ENCODE measurements at regions not wholly inside any gene's neighbourhood (a gene's known extent, or its start where the extent isn't known, plus 50 kb on each side); places are given as distances from the start of the nearest gene placed in this dataset.
"Not testable (repeated sequence)": the region's sequence is repeated elsewhere in the genome, so short reads cannot be mapped to it uniquely, and the experiment has no call there.

DNA sequence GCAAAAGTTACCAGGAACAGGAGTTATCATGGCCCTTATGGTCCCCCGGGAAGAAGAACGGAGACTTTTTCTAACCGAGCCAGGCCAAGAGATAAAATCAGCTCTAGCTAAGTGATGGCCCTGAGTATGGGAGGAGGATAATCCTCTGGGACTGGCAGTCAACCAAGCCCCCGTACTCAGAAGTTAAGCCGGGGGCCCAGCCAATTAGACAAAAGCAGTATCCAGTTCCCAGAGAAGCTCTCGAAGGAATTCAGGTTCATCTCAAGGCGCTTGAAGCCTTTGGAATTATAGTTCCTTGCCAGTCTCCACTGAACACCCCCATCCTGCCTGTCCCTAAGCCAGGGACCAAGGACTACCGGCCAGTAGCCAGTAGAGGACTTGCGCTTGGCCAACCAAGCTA, 365.3 kb upstream of the TCF4 start:
- Histone ChIP-seq H3K27ac (ENCODE audit: low read length) (no peak overlapping the region), H3K27me3 (ENCODE audit: control insufficient read depth, insufficient read depth, low read length) (no peaks in the 10 kb centered on the region), H3K36me3 (ENCODE audit: control insufficient read depth, insufficient read depth, low read length) (no peaks in the 10 kb centered on the region), H3K4me1 (ENCODE audit: control insufficient read depth, insufficient read depth, low read length) (no peaks in the 10 kb centered on the region), H3K9me3 (ENCODE audit: control insufficient read depth, insufficient read depth, low read depth, low read length) (no peaks in the 10 kb centered on the region), H3K4me3 (ENCODE audit: low read depth in 2 of 2, low read length in 2 of 2) (no peak overlapping the region)
- no peak for TF ChIP-seq SIN3A (IDR thresholded peaks at IDR 0.05; ENCODE audit: borderline replicate concordance, insufficient read depth, low read depth, low read length)
- CTCF ChIA-PET: no interaction called here
- POLR2A ChIA-PET: no interaction called here
- ATAC-seq (no peak), DNase-seq (ENCODE audit: low read depth, low spot score) (no peak)
- intact Hi-C loops (cut with micrococcal nuclease; ENCODE audit: unreplicated experiment) (no loop called here), in situ Hi-C loops (cut with HindIII; ENCODE audit: low pct_unique_long_range_greater_than_20kb, low sequenced_read_pairs) (no loop called here)
- BruUV-seq (replicated peaks): no TSS peak

GRCh38 chr18:55951738-55952137, 363.7 kb upstream of the TCF4 start:
- ATAC-seq; H3K4me1 ChIP-seq (ENCODE audit: control insufficient read depth, insufficient read depth, low read length); CTCF ChIA-PET; H3K9me3 ChIP-seq (ENCODE audit: control insufficient read depth, insufficient read depth, low read depth, low read length); H3K27ac ChIP-seq (ENCODE audit: low read length); H3K36me3 ChIP-seq (ENCODE audit: control insufficient read depth, insufficient read depth, low read length); H3K27me3 ChIP-seq (ENCODE audit: control insufficient read depth, insufficient read depth, low read length); H3K4me3 ChIP-seq (ENCODE audit: low read depth in 2 of 2, low read length in 2 of 2); POLR2A ChIA-PET; in situ Hi-C loops (cut with HindIII; ENCODE audit: low pct_unique_long_range_greater_than_20kb, low sequenced_read_pairs); intact Hi-C loops (cut with micrococcal nuclease; ENCODE audit: unreplicated experiment); DNase-seq (ENCODE audit: low read depth, low spot score); BruUV-seq (replicated peaks): not testable (repeated sequence)

- CTCF ChIA-PET: no interaction called here
- H3K9me3 ChIP-seq (ENCODE audit: control insufficient read depth, insufficient read depth, low read depth, low read length): no peaks in the 10 kb centered on the region
- POLR2A ChIA-PET: no interaction called here
- ATAC-seq: no peak
- H3K27ac ChIP-seq (ENCODE audit: low read length): no peak overlapping the region
- H3K4me1 ChIP-seq (ENCODE audit: control insufficient read depth, insufficient read depth, low read length): no peaks in the 10 kb centered on the region
- intact Hi-C loops (cut with micrococcal nuclease; ENCODE audit: unreplicated experiment) (no loop called here), in situ Hi-C loops (cut with HindIII; ENCODE audit: low pct_unique_long_range_greater_than_20kb, low sequenced_read_pairs) (no loop called here)
- no peaks in the 10 kb centered on the region for H3K36me3 ChIP-seq (ENCODE audit: control insufficient read depth, insufficient read depth, low read length)
- no peak for DNase-seq (ENCODE audit: low read depth, low spot score)
- H3K4me3 ChIP-seq (ENCODE audit: low read depth in 2 of 2, low read length in 2 of 2): no peak overlapping the region
- no peaks in the 10 kb centered on the region for H3K27me3 ChIP-seq (ENCODE audit: control insufficient read depth, insufficient read depth, low read length)
- TF ChIP-seq, protein P1, sequence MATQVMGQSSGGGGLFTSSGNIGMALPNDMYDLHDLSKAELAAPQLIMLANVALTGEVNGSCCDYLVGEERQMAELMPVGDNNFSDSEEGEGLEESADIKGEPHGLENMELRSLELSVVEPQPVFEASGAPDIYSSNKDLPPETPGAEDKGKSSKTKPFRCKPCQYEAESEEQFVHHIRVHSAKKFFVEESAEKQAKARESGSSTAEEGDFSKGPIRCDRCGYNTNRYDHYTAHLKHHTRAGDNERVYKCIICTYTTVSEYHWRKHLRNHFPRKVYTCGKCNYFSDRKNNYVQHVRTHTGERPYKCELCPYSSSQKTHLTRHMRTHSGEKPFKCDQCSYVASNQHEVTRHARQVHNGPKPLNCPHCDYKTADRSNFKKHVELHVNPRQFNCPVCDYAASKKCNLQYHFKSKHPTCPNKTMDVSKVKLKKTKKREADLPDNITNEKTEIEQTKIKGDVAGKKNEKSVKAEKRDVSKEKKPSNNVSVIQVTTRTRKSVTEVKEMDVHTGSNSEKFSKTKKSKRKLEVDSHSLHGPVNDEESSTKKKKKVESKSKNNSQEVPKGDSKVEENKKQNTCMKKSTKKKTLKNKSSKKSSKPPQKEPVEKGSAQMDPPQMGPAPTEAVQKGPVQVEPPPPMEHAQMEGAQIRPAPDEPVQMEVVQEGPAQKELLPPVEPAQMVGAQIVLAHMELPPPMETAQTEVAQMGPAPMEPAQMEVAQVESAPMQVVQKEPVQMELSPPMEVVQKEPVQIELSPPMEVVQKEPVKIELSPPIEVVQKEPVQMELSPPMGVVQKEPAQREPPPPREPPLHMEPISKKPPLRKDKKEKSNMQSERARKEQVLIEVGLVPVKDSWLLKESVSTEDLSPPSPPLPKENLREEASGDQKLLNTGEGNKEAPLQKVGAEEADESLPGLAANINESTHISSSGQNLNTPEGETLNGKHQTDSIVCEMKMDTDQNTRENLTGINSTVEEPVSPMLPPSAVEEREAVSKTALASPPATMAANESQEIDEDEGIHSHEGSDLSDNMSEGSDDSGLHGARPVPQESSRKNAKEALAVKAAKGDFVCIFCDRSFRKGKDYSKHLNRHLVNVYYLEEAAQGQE (IDR thresholded peaks at IDR 0.05; ENCODE audit: insufficient read depth in 1 of 2, low read depth in 2 of 2, low read length in 1 of 2): no peak
- TF ChIP-seq SIN3A (IDR thresholded peaks at IDR 0.05; ENCODE audit: borderline replicate concordance, insufficient read depth, low read depth, low read length) (no peak), POLR2AphosphoS5 (IDR thresholded peaks at IDR 0.05; ENCODE audit: low read depth, low read length) (no peak), TCF7L2 (IDR thresholded peaks at IDR 0.05; ENCODE audit: low read depth, low read length) (no peak)
- TF ChIP-seq, protein P2, sequence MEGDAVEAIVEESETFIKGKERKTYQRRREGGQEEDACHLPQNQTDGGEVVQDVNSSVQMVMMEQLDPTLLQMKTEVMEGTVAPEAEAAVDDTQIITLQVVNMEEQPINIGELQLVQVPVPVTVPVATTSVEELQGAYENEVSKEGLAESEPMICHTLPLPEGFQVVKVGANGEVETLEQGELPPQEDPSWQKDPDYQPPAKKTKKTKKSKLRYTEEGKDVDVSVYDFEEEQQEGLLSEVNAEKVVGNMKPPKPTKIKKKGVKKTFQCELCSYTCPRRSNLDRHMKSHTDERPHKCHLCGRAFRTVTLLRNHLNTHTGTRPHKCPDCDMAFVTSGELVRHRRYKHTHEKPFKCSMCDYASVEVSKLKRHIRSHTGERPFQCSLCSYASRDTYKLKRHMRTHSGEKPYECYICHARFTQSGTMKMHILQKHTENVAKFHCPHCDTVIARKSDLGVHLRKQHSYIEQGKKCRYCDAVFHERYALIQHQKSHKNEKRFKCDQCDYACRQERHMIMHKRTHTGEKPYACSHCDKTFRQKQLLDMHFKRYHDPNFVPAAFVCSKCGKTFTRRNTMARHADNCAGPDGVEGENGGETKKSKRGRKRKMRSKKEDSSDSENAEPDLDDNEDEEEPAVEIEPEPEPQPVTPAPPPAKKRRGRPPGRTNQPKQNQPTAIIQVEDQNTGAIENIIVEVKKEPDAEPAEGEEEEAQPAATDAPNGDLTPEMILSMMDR (IDR thresholded peaks at IDR 0.05): no peak
- BruUV-seq (replicated peaks): no TSS peak
Measured at GRCh38 chr18:55950379-55951166, 362.6 kb upstream of the TCF4 start.

Measured in Panc1 (cell line).